ENCODE measurements at regions not wholly inside any gene's neighbourhood (a gene's known extent, or its start where the extent isn't known, plus 50 kb on each side); places are given as distances from the start of the nearest gene placed in this dataset.

GRCh38 chr7:130789436-130789835 is 55.4 kb upstream of the KLF14 start:
- TF ChIP-seq CTCF (IDR thresholded peaks at IDR 0.05) (no peak), POLR2A (IDR thresholded peaks at IDR 0.05) (no peak)
